ENCODE measurements at regions not wholly inside any gene's neighbourhood (a gene's known extent, or its start where the extent isn't known, plus 50 kb on each side); places are given as distances from the start of the nearest gene placed in this dataset.

GRCh38 chr18:10297086-10297485 lies 157.3 kb upstream of the APCDD1 start:
- Histone ChIP-seq H3K36me3 (ENCODE audit: control insufficient read depth, insufficient read depth, low read length) (no peaks in the 10 kb centered on the region), H3K4me3 (ENCODE audit: low read depth, low read length) (no peak overlapping the region), H3K9me3 (ENCODE audit: control insufficient read depth, insufficient read depth, low read depth, low read length) (no peaks in the 10 kb centered on the region), H3K9ac (ENCODE audit: low read length) (no peak overlapping the region), H3K27me3 (ENCODE audit: control insufficient read depth, insufficient read depth, low read length) (no peaks in the 10 kb centered on the region), H3K4me1 (ENCODE audit: control insufficient read depth, insufficient read depth, low read length) (peaks cover 3% of the 10 kb centered on the region; the same call in 1 of the 2 replicates), H3K27ac (ENCODE audit: low read depth, low read length) (no peak overlapping the region)

GRCh38 chr18:10298346-10298745 lies 156.1 kb upstream of the APCDD1 start:
- H3K9ac ChIP-seq (ENCODE audit: low read length), result no peak overlapping the region
- H3K9me3 ChIP-seq (ENCODE audit: control insufficient read depth, insufficient read depth, low read depth, low read length), result no peaks in the 10 kb centered on the region

GRCh38 chr18:10299643-10300042 lies 154.8 kb upstream of the APCDD1 start:
- no peak overlapping the region for H3K27ac ChIP-seq (ENCODE audit: low read depth, low read length)
- H3K9me3 ChIP-seq (ENCODE audit: control insufficient read depth, insufficient read depth, low read depth, low read length), result no peaks in the 10 kb centered on the region
- H3K27me3 ChIP-seq (ENCODE audit: control insufficient read depth, insufficient read depth, low read length), result no peaks in the 10 kb centered on the region
- peaks cover 3% of the 10 kb centered on the region; the same call in 1 of the 2 replicates for H3K4me1 ChIP-seq (ENCODE audit: control insufficient read depth, insufficient read depth, low read length)
- no peak overlapping the region for H3K9ac ChIP-seq (ENCODE audit: low read length)
- no peak overlapping the region for H3K4me3 ChIP-seq (ENCODE audit: low read depth, low read length)
- H3K36me3 ChIP-seq (ENCODE audit: control insufficient read depth, insufficient read depth, low read length), result no peaks in the 10 kb centered on the region

More at GRCh38 chr18:10298346-10298745, 156.1 kb upstream of the APCDD1 start:
- Histone ChIP-seq H3K27ac (ENCODE audit: low read depth, low read length) (no peak overlapping the region), H3K36me3 (ENCODE audit: control insufficient read depth, insufficient read depth, low read length) (no peaks in the 10 kb centered on the region), H3K4me3 (ENCODE audit: low read depth, low read length) (no peak overlapping the region), H3K4me1 (ENCODE audit: control insufficient read depth, insufficient read depth, low read length) (peaks cover 3% of the 10 kb centered on the region; the same call in 1 of the 2 replicates), H3K27me3 (ENCODE audit: control insufficient read depth, insufficient read depth, low read length) (no peaks in the 10 kb centered on the region)

- H3K27me3 ChIP-seq (ENCODE audit: control insufficient read depth, insufficient read depth, low read length), result no peaks in the 10 kb centered on the region
- no peak overlapping the region for H3K4me3 ChIP-seq (ENCODE audit: low read depth, low read length)
- no peaks in the 10 kb centered on the region for H3K36me3 ChIP-seq (ENCODE audit: control insufficient read depth, insufficient read depth, low read length)
- H3K27ac ChIP-seq (ENCODE audit: low read depth, low read length), result no peak overlapping the region
- H3K9ac ChIP-seq (ENCODE audit: low read length), result no peak overlapping the region
- H3K4me1 ChIP-seq (ENCODE audit: control insufficient read depth, insufficient read depth, low read length), result peaks cover 3% of the 10 kb centered on the region; the same call in 1 of the 2 replicates
- no peaks in the 10 kb centered on the region for H3K9me3 ChIP-seq (ENCODE audit: control insufficient read depth, insufficient read depth, low read depth, low read length)
Measured at GRCh38 chr18:10300739-10301138, 153.7 kb upstream of the APCDD1 start.

GRCh38 chr18:10301831-10302483 lies 152.5 kb upstream of the APCDD1 start:
- H3K27me3 ChIP-seq (ENCODE audit: control insufficient read depth, insufficient read depth, low read length), result no peaks in the 10 kb centered on the region
- H3K4me1 ChIP-seq (ENCODE audit: control insufficient read depth, insufficient read depth, low read length), result peaks cover 3% of the 10 kb centered on the region; the same call in 1 of the 2 replicates
- no peaks in the 10 kb centered on the region; the same call in 1 of the 2 replicates for H3K9me3 ChIP-seq (ENCODE audit: control insufficient read depth, insufficient read depth, low read depth, low read length)
- no peak overlapping the region for H3K9ac ChIP-seq (ENCODE audit: low read length)
- H3K27ac ChIP-seq (ENCODE audit: low read depth, low read length), result no peak overlapping the region
- H3K36me3 ChIP-seq (ENCODE audit: control insufficient read depth, insufficient read depth, low read length), result no peaks in the 10 kb centered on the region
- H3K4me3 ChIP-seq (ENCODE audit: low read depth, low read length), result no peak overlapping the region

- H3K4me1 ChIP-seq (ENCODE audit: control insufficient read depth, insufficient read depth, low read length), result no peaks in the 10 kb centered on the region
- no peaks in the 10 kb centered on the region for H3K27me3 ChIP-seq (ENCODE audit: control insufficient read depth, insufficient read depth, low read length)
- H3K4me3 ChIP-seq (ENCODE audit: low read depth, low read length), result no peak overlapping the region
- no peaks in the 10 kb centered on the region for H3K36me3 ChIP-seq (ENCODE audit: control insufficient read depth, insufficient read depth, low read length)
- no peak overlapping the region for H3K27ac ChIP-seq (ENCODE audit: low read depth, low read length)
- no peak overlapping the region for H3K9ac ChIP-seq (ENCODE audit: low read length)
- H3K9me3 ChIP-seq (ENCODE audit: control insufficient read depth, insufficient read depth, low read depth, low read length), result no peaks in the 10 kb centered on the region; the same call in 1 of the 2 replicates
Measured at GRCh38 chr18:10303171-10303570, 151.3 kb upstream of the APCDD1 start.

- Histone ChIP-seq H3K9me3 (ENCODE audit: control insufficient read depth, insufficient read depth, low read depth, low read length) (no peaks in the 10 kb centered on the region; the same call in 1 of the 2 replicates), H3K36me3 (ENCODE audit: control insufficient read depth, insufficient read depth, low read length) (no peaks in the 10 kb centered on the region), H3K9ac (ENCODE audit: low read length) (no peak overlapping the region), H3K27me3 (ENCODE audit: control insufficient read depth, insufficient read depth, low read length) (no peaks in the 10 kb centered on the region), H3K27ac (ENCODE audit: low read depth, low read length) (no peak overlapping the region), H3K4me3 (ENCODE audit: low read depth, low read length) (no peak overlapping the region), H3K4me1 (ENCODE audit: control insufficient read depth, insufficient read depth, low read length) (no peaks in the 10 kb centered on the region)
Measured at GRCh38 chr18:10304853-10305252, 149.6 kb upstream of the APCDD1 start.

- no peaks in the 10 kb centered on the region; the same call in 1 of the 2 replicates for H3K9me3 ChIP-seq (ENCODE audit: control insufficient read depth, insufficient read depth, low read depth, low read length)
- no peaks in the 10 kb centered on the region for H3K27me3 ChIP-seq (ENCODE audit: control insufficient read depth, insufficient read depth, low read length)
- H3K4me3 ChIP-seq (ENCODE audit: low read depth, low read length), result no peak overlapping the region
- H3K4me1 ChIP-seq (ENCODE audit: control insufficient read depth, insufficient read depth, low read length), result no peaks in the 10 kb centered on the region
- H3K9ac ChIP-seq (ENCODE audit: low read length), result no peak overlapping the region
- no peak overlapping the region for H3K27ac ChIP-seq (ENCODE audit: low read depth, low read length)
- no peaks in the 10 kb centered on the region for H3K36me3 ChIP-seq (ENCODE audit: control insufficient read depth, insufficient read depth, low read length)
Measured at GRCh38 chr18:10306779-10307178, 147.7 kb upstream of the APCDD1 start.

- no peaks in the 10 kb centered on the region for H3K36me3 ChIP-seq (ENCODE audit: control insufficient read depth, insufficient read depth, low read length)
- no peak overlapping the region for H3K27ac ChIP-seq (ENCODE audit: low read depth, low read length)
- no peak overlapping the region for H3K9ac ChIP-seq (ENCODE audit: low read length)
- H3K9me3 ChIP-seq (ENCODE audit: control insufficient read depth, insufficient read depth, low read depth, low read length), result no peaks in the 10 kb centered on the region; the same call in 1 of the 2 replicates
- no peak overlapping the region for H3K4me3 ChIP-seq (ENCODE audit: low read depth, low read length)
- H3K4me1 ChIP-seq (ENCODE audit: control insufficient read depth, insufficient read depth, low read length), result no peaks in the 10 kb centered on the region
- H3K27me3 ChIP-seq (ENCODE audit: control insufficient read depth, insufficient read depth, low read length), result no peaks in the 10 kb centered on the region
Measured at GRCh38 chr18:10308154-10308553, 146.3 kb upstream of the APCDD1 start.

GRCh38 chr18:10310626-10311025 lies 143.8 kb upstream of the APCDD1 start:
- Histone ChIP-seq H3K36me3 (ENCODE audit: control insufficient read depth, insufficient read depth, low read length) (no peaks in the 10 kb centered on the region), H3K9me3 (ENCODE audit: control insufficient read depth, insufficient read depth, low read depth, low read length) (no peaks in the 10 kb centered on the region; the same call in 1 of the 2 replicates), H3K27me3 (ENCODE audit: control insufficient read depth, insufficient read depth, low read length) (no peaks in the 10 kb centered on the region), H3K27ac (ENCODE audit: low read depth, low read length) (no peak overlapping the region), H3K4me3 (ENCODE audit: low read depth, low read length) (no peak overlapping the region), H3K9ac (ENCODE audit: low read length) (no peak overlapping the region), H3K4me1 (ENCODE audit: control insufficient read depth, insufficient read depth, low read length) (no peaks in the 10 kb centered on the region)

GRCh38 chr18:10312326-10313015 lies 142.0 kb upstream of the APCDD1 start:
- Histone ChIP-seq H3K9me3 (ENCODE audit: control insufficient read depth, insufficient read depth, low read depth, low read length) (peaks cover 2% of the 10 kb centered on the region; the same call in 1 of the 2 replicates), H3K36me3 (ENCODE audit: control insufficient read depth, insufficient read depth, low read length) (no peaks in the 10 kb centered on the region), H3K27ac (ENCODE audit: low read depth, low read length) (no peak overlapping the region), H3K4me3 (ENCODE audit: low read depth, low read length) (no peak overlapping the region), H3K4me1 (ENCODE audit: control insufficient read depth, insufficient read depth, low read length) (peaks cover 3% of the 10 kb centered on the region; the same call in 1 of the 2 replicates), H3K9ac (ENCODE audit: low read length) (no peak overlapping the region), H3K27me3 (ENCODE audit: control insufficient read depth, insufficient read depth, low read length) (no peaks in the 10 kb centered on the region)

Data from HUES6 (cell line).